ENCODE measurements at regions not wholly inside any gene's neighbourhood (a gene's known extent, or its start where the extent isn't known, plus 50 kb on each side); places are given as distances from the start of the nearest gene placed in this dataset.
"Not testable (repeated sequence)": the region's sequence is repeated elsewhere in the genome, so short reads cannot be mapped to it uniquely, and the experiment has no call there.

- peaks cover 4% of the 10 kb centered on the region for H3K9me3 Mint-ChIP-seq (ENCODE audit: insufficient read depth)
- no peak for ATAC-seq
- H3K27me3 Mint-ChIP-seq (ENCODE audit: low read depth) = no peaks in the 10 kb centered on the region
- DNase-seq = no peak
- ChIA-PET POLR2A (no interaction called here), CTCF (no interaction called here)
- no peaks in the 10 kb centered on the region for H3K36me3 Mint-ChIP-seq (ENCODE audit: low read depth)
- no peaks in the 10 kb centered on the region for H3K4me1 Mint-ChIP-seq (ENCODE audit: low read depth)
- H3K27ac Mint-ChIP-seq = no peak overlapping the region
- no peak overlapping the region for H3K4me3 Mint-ChIP-seq
Measured at GRCh38 chr18:30613467-30613801, 429.1 kb downstream of the DSC3 start.

DNA sequence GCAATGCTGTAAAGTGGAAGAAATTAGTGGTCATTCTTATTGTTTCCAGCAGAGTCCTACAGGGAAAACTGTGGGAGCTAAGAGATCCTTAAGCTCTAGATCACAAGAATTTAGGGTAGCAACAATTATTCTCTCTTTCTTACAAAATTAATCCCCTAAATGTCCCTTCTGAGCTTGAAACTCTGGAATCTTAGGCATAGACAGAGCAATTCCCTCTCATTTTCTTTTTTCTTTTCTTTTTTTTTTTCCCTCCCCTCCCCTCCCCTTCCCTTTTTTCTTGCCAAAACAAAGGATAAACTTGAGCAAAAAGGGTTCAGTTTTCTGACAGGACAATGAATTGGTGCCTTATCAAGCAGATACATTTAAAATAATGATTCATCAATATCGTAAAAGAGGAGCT is 441.0 kb downstream of the DSC3 start:
- ATAC-seq (no peak), DNase-seq (no peak)
- Mint-ChIP-seq H3K4me3 (no peak overlapping the region), H3K9me3 (ENCODE audit: insufficient read depth) (peaks cover 4% of the 10 kb centered on the region), H3K36me3 (ENCODE audit: low read depth) (no peaks in the 10 kb centered on the region), H3K4me1 (ENCODE audit: low read depth) (no peaks in the 10 kb centered on the region), H3K27ac (no peak overlapping the region), H3K27me3 (ENCODE audit: low read depth) (no peaks in the 10 kb centered on the region)
- CTCF ChIA-PET = no interaction called here
- POLR2A ChIA-PET = interaction anchor here (0.6 kb wide), 1 partner anchor 92 kb away, joined by 3 read pairs; no protein-coding TSS in a partner anchor

- H3K27me3 Mint-ChIP-seq (ENCODE audit: low read depth) = no peaks in the 10 kb centered on the region
- no peaks in the 10 kb centered on the region for H3K36me3 Mint-ChIP-seq (ENCODE audit: low read depth)
- H3K4me1 Mint-ChIP-seq (ENCODE audit: low read depth) = no peaks in the 10 kb centered on the region
- ChIA-PET CTCF (no interaction called here), POLR2A (no interaction called here)
- no peak overlapping the region for H3K27ac Mint-ChIP-seq
- ATAC-seq = no peak
- H3K4me3 Mint-ChIP-seq = no peak overlapping the region
- no peak for DNase-seq
- peaks cover 8% of the 10 kb centered on the region for H3K9me3 Mint-ChIP-seq (ENCODE audit: insufficient read depth)
Measured at GRCh38 chr18:30597202-30597601, 445.3 kb downstream of the DSC3 start.

- peaks cover 8% of the 10 kb centered on the region for H3K9me3 Mint-ChIP-seq (ENCODE audit: insufficient read depth)
- no peaks in the 10 kb centered on the region for H3K27me3 Mint-ChIP-seq (ENCODE audit: low read depth)
- CTCF ChIA-PET = no interaction called here
- H3K4me3 Mint-ChIP-seq = no peak overlapping the region
- POLR2A ChIA-PET = no interaction called here
- H3K27ac Mint-ChIP-seq = no peak overlapping the region
- no peak for ATAC-seq
- no peaks in the 10 kb centered on the region for H3K4me1 Mint-ChIP-seq (ENCODE audit: low read depth)
- H3K36me3 Mint-ChIP-seq (ENCODE audit: low read depth) = no peaks in the 10 kb centered on the region
- no peak for DNase-seq
Measured at GRCh38 chr18:30596635-30597034, 445.9 kb downstream of the DSC3 start.

- Mint-ChIP-seq H3K36me3 (ENCODE audit: low read depth) (no peaks in the 10 kb centered on the region), H3K27ac (no peak overlapping the region), H3K9me3 (ENCODE audit: insufficient read depth) (peaks cover 8% of the 10 kb centered on the region), H3K4me1 (ENCODE audit: low read depth) (no peaks in the 10 kb centered on the region), H3K27me3 (ENCODE audit: low read depth) (no peaks in the 10 kb centered on the region), H3K4me3 (no peak overlapping the region)
- DNase-seq = no peak
- no peak for ATAC-seq
- CTCF ChIA-PET = no interaction called here
- POLR2A ChIA-PET = interaction anchor here (0.6 kb wide), 1 partner anchor 1345 kb away, joined by 3 read pairs; no protein-coding TSS in a partner anchor
Measured at GRCh38 chr18:30595942-30596341, 446.6 kb downstream of the DSC3 start.

DNA sequence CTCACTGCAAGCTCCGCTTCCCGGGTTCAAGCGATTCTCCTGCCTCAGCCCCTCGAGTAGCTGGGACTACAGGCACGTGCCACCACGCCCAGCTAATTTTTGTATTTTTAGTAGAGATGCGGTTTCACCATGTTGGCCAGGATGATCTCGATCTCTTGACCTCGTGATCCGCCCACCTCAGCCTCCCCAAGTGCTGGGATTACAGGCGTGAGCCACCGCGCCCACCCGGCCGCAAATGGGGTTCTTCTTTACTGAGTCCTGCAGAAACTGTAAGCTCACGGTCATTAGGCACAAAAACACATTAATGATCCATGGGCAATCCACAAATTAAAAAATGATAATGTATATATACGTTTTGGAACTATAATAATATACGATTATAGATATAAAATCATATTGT is 447.6 kb downstream of the DSC3 start:
- H3K27ac Mint-ChIP-seq; H3K27me3 Mint-ChIP-seq (ENCODE audit: low read depth); H3K4me3 Mint-ChIP-seq; ATAC-seq; H3K9me3 Mint-ChIP-seq (ENCODE audit: insufficient read depth); POLR2A ChIA-PET; CTCF ChIA-PET; H3K4me1 Mint-ChIP-seq (ENCODE audit: low read depth); H3K36me3 Mint-ChIP-seq (ENCODE audit: low read depth); DNase-seq: not testable (repeated sequence)

GRCh38 chr18:30591462-30591861 is 451.1 kb downstream of the DSC3 start:
- Mint-ChIP-seq H3K9me3 (ENCODE audit: insufficient read depth) (peaks cover 9% of the 10 kb centered on the region), H3K4me1 (ENCODE audit: low read depth) (no peaks in the 10 kb centered on the region), H3K27me3 (ENCODE audit: low read depth) (no peaks in the 10 kb centered on the region), H3K4me3 (no peak overlapping the region), H3K27ac (no peak overlapping the region), H3K36me3 (ENCODE audit: low read depth) (no peaks in the 10 kb centered on the region)
- POLR2A ChIA-PET = no interaction called here
- CTCF ChIA-PET = no interaction called here
- ATAC-seq (no peak), DNase-seq (no peak)

GRCh38 chr18:30588673-30589164 is 453.8 kb downstream of the DSC3 start:
- peaks cover 9% of the 10 kb centered on the region for H3K9me3 Mint-ChIP-seq (ENCODE audit: insufficient read depth)

DNA sequence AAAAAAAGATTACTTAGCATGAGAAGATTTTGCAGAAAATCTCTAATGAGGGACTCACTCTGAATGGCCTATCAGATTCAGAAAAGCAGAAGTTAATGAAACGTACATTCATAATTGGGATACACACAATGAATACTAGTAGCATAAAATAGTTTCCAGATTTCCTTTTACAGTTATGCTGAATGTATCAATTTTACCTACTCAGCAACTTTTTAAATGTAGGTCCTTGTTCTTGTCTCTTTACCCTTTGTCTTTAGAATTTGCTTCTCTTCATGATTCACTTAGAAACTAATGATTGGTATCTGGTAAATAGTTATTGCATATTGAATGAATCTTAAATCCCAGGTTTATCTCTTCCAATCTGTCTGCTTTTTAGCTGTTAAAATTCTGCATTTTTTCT is 458.8 kb downstream of the DSC3 start:
- no peak overlapping the region for H3K27ac Mint-ChIP-seq
- no peak overlapping the region for H3K4me3 Mint-ChIP-seq
- H3K9me3 Mint-ChIP-seq (ENCODE audit: insufficient read depth) = no peaks in the 10 kb centered on the region
- no peaks in the 10 kb centered on the region for H3K4me1 Mint-ChIP-seq (ENCODE audit: low read depth)
- DNase-seq (no peak), ATAC-seq (no peak)
- no peaks in the 10 kb centered on the region for H3K36me3 Mint-ChIP-seq (ENCODE audit: low read depth)
- no peaks in the 10 kb centered on the region for H3K27me3 Mint-ChIP-seq (ENCODE audit: low read depth)
- POLR2A ChIA-PET = no interaction called here
- CTCF ChIA-PET = no interaction called here

More at GRCh38 chr18:30588673-30589164, 453.8 kb downstream of the DSC3 start:
- no peaks in the 10 kb centered on the region for H3K4me1 Mint-ChIP-seq (ENCODE audit: low read depth)
- ChIA-PET CTCF (no interaction called here), POLR2A (no interaction called here)
- DNase-seq (no peak), ATAC-seq (no peak)
- no peak overlapping the region for H3K27ac Mint-ChIP-seq
- no peaks in the 10 kb centered on the region for H3K27me3 Mint-ChIP-seq (ENCODE audit: low read depth)
- no peak overlapping the region for H3K4me3 Mint-ChIP-seq
- no peaks in the 10 kb centered on the region for H3K36me3 Mint-ChIP-seq (ENCODE audit: low read depth)

DNA sequence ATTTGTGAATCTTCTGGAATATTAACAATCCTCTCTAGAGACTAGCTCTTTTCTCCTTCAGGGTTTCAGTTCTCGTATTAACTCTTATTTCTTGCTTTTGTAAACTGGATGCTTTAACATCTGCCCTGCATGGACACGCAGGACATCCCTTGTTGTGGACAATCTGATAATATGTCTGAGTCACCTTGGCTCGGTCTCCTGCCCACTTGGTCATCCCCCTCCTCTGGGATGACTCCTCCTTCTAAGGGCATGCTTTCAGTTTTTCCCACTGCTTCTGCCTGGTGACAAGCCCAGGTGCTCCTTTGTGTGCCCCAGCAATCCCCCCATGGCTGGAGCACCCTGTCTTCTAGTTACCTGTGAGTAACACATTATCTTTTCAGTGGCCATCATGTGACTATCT is 460.5 kb downstream of the DSC3 start:
- ATAC-seq (no peak), DNase-seq (no peak)
- CTCF ChIA-PET = no interaction called here
- Mint-ChIP-seq H3K4me3 (no peak overlapping the region), H3K27ac (no peak overlapping the region), H3K4me1 (ENCODE audit: low read depth) (no peaks in the 10 kb centered on the region), H3K9me3 (ENCODE audit: insufficient read depth) (no peaks in the 10 kb centered on the region), H3K27me3 (ENCODE audit: low read depth) (no peaks in the 10 kb centered on the region), H3K36me3 (ENCODE audit: low read depth) (no peaks in the 10 kb centered on the region)
- POLR2A ChIA-PET = no interaction called here

- H3K27ac Mint-ChIP-seq = no peak overlapping the region
Measured at GRCh38 chr18:30578707-30579106, 463.8 kb downstream of the DSC3 start.

DNA sequence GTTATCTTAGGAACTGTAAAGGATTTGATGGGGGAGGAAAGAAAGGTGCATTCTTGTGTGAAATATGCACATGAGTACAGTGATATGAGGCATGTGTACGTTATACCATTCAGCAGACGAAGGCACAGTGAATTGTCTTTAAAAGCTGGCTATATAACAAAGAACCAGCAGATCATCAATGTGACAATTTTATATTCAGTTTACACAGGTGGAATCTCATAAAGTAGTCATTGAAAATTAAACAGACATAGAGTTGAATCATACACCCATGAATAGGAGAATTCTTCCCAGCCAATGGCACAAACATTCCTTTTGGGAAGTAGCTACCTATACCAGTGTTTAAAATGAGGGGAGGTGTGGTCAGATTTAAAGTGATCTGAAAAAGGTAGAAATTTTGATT is 470.3 kb downstream of the DSC3 start:
- H3K4me3 Mint-ChIP-seq = no peak overlapping the region
- DNase-seq = no peak
- ChIA-PET CTCF (no interaction called here), POLR2A (no interaction called here)
- peaks cover 11% of the 10 kb centered on the region for H3K9me3 Mint-ChIP-seq (ENCODE audit: insufficient read depth)
- H3K36me3 Mint-ChIP-seq (ENCODE audit: low read depth) = no peaks in the 10 kb centered on the region
- H3K27ac Mint-ChIP-seq = no peak overlapping the region
- no peaks in the 10 kb centered on the region for H3K27me3 Mint-ChIP-seq (ENCODE audit: low read depth)
- H3K4me1 Mint-ChIP-seq (ENCODE audit: low read depth) = no peaks in the 10 kb centered on the region
- no peak for ATAC-seq

More at GRCh38 chr18:30578707-30579106, 463.8 kb downstream of the DSC3 start:
- no peaks in the 10 kb centered on the region for H3K4me1 Mint-ChIP-seq (ENCODE audit: low read depth)
- DNase-seq (no peak), ATAC-seq (no peak)
- H3K36me3 Mint-ChIP-seq (ENCODE audit: low read depth) = no peaks in the 10 kb centered on the region
- H3K4me3 Mint-ChIP-seq = no peak overlapping the region
- H3K9me3 Mint-ChIP-seq (ENCODE audit: insufficient read depth) = peaks cover 2% of the 10 kb centered on the region
- ChIA-PET CTCF (no interaction called here), POLR2A (no interaction called here)
- H3K27me3 Mint-ChIP-seq (ENCODE audit: low read depth) = no peaks in the 10 kb centered on the region

DNA sequence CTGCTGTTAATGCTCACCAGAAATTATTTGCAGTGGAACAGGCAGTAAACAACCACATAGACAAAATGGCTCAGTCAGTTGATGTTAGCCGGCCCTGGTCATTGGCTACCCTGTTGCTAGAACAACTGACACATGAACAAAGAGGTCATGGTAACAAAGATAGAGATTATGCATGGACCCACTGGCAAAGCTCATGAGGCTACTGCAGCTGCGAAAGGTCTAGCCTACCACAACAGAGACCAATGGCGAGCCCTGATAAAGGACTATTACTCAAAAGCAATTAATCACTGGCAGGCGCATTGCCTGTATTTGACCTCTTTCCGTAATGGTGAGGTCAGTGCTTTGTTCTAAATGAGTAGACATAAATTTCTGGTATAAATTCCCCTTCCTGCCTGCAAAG is 474.2 kb downstream of the DSC3 start:
- Mint-ChIP-seq H3K36me3 (ENCODE audit: low read depth) (no peaks in the 10 kb centered on the region), H3K4me1 (ENCODE audit: low read depth) (no peaks in the 10 kb centered on the region), H3K27me3 (ENCODE audit: low read depth) (no peaks in the 10 kb centered on the region), H3K9me3 (ENCODE audit: insufficient read depth) (peaks cover 9% of the 10 kb centered on the region), H3K4me3 (no peak overlapping the region), H3K27ac (no peak overlapping the region)
- DNase-seq (no peak), ATAC-seq (no peak)
- ChIA-PET POLR2A (no interaction called here), CTCF (no interaction called here)

Data from activated CD8-positive, alpha-beta T cell treated with anti-CD3 and anti-CD28 coated beads, Interleukin-2, amount 10 ng/mL, durations not matched to agents 7 days and 5 days (primary cell).